Right kidney (tissue), 1 donor: ENCODE measurements at regions not wholly inside any gene's neighbourhood (a gene's known extent, or its start where the extent isn't known, plus 50 kb on each side); places are given as distances from the start of the nearest gene placed in this dataset.

Source experiments
- DNase-seq: peaks from one replicate; pipeline ENCODE4 v3.0.0-alpha.2; 2016

DNA sequence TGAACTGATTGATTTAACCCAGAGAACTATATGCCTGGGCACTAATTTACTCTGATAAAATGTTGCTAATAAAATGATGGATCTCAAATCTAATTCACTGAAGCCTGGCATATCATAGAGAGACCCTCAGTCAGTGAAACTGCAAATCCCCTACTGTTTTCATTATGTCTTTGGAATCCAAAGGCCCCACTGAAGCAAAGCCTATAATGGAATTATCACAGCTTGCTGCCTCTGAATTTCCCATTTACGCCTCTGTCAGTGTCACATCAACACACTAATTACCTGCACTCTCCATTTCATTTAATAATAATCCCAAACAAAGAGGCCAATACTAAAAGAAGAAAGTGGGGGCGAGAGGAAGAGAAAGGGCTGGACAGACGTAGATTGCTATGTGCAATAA, 470.9 kb downstream of the MBD2 start:
- DNase-seq: no peak

DNA sequence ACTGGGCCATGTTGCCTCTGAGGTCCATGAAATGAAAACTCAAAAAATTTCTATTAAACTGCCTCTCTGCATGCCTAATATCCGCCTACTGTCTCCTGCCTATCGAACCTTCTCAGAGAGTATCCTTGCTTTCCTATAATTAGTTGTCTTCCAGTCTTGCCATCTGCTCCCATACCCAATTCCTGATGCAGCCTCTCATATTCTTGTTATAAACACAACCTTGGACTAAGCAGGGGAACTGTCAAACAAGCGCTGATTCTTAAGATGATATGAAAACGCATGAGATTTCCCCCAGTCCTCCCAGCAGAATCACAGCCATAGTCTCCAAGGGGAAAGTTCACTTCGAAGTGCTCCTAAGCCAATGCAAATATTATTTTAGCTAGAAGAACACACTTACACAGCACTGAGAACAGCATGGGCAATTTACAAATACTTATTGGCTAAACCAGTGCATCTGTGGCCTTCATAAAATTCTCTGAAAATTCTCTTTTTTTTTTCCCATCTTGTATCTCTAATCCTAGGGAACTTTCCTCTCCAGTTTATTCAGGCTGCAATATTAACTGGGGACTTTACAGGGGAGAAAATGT, 471.6 kb downstream of the MBD2 start:
- no peak for DNase-seq

DNA sequence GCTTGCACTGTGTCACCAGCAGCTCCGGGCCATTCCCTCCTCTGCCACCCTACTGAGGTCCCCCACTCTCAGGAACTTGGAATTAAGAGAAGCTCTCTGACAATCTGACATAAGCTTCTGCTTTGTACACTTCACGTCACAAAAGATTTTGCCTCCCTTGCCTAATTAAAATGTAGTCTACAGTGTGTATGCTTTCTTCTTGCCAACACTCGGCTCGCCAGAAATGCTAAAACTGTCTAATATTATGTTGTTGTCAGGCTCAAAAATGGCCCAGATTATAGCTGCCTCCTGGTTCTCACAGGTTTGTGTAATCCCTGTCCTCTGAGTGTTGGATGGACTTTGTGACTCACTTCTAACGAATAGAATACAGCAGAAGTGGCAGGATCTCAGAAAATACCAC, 474.7 kb downstream of the MBD2 start:
- DNase-seq: no peak

DNA sequence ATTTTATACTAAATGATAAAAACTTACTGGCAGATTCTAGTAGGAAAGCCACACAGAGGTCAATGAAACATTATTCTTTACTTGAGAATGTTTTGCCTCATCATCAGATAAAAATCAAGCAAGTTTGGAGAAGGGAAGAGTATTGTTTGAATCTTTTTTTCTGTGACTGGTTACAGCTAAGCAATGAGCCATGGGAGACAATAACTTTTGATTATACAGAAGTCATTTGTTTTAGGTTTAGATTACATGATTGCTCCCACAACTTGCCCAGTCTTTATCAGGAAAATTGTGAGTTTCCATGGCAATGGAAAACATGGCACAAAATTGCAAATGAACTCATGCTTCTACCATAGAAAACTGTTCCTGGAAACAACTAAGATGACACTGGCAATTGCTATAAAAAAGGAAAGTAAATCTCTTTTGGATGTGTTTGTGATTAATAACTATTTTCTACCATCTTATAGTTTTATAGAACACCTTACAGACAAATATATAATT, 476.8 kb downstream of the MBD2 start:
- no peak for DNase-seq

DNA sequence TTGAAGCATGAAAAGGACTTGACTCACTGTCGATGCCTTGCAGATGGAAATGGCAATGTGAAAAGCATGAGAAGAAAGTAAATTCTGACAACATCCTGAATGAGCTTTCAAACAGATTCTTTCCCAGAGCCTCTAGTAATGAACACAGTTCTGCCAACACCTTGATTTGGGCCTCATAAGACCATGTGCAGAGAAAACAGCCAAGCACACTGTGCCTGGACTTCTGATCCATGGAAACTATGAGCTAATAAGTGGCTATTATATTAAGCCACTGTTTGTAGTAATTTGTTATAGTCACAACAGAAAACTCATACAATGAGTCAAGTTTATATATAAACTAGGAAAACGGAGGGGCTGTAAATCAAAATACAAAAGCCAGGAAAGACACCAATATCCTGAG, 477.3 kb downstream of the MBD2 start:
- DNase-seq: no peak

DNA sequence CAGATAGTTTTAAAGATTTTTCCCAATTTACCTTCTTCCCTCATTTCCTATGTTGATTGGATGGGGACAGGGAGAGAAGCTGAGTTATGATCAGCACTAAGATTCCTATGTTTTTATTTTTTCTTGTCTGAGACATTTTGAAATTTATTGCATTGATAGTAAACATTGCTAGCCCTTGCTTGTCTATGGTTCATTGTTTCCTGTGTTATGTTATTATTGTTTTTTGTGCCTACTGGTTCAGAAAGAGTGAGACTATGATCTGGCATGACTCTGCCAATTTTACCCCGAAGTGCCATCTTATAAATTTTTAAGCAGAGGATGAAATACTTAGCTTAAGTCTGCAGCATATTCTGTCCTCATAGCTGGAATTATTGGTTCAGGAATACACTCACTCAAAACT, 478.5 kb downstream of the MBD2 start:
- no peak for DNase-seq

DNA sequence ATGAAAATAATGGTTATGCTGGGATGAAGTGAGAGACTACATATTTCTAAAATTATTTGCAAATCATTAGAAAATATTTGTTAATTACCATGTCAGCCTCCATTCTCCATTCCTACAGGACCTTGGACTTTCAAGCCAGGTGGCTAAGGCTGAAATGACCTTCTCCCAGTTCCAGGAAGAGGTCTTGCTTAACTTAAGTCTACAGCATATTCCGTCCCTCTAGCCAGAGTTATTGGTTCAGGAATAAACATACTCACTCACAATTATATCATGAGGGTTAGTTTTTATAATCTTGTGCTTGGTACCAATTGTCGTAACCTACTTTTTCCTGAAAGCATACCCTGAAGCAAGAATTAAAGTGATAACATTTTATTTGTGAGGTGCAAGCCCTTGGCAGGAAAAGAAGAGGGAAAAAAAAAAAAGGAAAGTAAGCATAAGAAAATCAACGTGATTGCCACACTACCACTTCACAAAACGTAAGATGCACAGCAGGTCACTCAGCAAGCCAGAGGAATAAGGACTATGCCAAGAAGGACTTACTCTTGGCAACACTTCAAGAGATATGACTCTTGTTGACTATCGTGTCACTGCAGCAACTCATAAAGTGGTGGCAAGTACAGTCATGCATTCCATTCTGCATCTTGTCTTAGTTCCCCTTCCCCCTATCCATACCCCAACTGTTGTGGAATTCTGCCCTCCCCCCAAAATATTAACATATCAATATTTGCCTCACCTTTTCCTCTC, 479.1 kb downstream of the MBD2 start:
- no peak for DNase-seq

DNA sequence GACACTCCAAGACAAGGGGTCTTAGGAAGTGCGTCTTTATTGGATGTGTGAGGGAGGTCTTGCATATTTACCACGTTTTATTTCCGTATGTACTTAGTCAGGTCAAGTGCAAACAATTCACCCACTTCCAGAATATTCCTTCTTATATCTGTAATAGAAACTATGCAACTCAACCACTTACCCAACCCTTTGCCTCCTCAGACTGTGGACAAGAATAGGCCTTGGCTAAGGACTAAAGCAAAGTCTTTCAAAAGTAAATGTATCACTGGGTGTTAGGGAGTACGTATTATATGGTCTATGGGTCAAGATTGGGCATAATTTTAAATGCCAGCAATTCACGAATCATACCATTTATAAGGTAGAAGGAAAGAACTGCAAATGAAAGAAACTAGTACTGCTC, 484.8 kb downstream of the MBD2 start:
- no peak for DNase-seq

DNA sequence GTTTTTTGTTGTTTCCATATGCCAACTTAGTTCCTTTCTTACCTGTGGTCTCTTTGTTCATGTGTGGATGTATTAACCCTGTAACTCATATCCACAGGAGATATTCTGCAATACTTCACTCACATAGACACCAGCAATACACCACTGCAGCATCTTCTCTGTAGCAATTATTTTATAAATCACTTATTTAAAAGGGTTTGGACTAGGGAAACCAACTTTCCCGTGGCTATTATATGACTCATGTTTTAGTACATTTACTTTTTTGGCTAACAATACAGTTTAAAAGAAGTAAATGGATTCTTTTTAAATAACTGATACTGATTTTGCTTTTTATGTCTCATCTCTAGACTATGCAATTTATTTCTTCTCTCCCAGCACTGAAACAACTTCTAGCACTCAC, 488.9 kb downstream of the MBD2 start:
- no peak for DNase-seq

DNA sequence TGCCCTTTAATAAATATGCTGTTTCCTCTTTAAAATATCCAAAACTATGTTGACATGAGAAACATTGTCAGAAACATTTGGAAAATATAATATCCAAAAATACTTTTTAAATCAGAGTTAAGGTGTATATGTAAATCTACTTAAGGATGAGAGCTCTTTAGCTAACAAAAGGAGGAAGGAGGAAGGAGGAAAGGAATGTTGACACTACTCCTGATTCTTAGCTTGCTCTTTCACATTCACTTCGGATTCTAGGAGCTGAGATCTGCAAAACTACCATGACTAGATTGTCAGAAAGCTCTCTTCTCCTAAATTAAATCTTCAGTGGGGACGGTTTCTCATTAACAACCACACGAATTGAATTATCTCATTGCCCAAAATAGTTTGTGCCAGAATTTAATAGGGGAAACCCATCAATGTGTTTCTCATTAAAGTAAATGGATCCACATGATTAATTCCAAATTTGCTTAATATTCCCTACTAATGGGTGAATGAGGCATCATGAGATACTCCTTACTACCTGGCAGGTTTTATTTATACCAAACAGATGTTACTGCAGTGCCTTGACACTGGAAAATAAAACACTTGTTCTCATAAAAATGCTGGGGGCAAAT, 509.1 kb downstream of the MBD2 start:
- DNase-seq: no peak

DNA sequence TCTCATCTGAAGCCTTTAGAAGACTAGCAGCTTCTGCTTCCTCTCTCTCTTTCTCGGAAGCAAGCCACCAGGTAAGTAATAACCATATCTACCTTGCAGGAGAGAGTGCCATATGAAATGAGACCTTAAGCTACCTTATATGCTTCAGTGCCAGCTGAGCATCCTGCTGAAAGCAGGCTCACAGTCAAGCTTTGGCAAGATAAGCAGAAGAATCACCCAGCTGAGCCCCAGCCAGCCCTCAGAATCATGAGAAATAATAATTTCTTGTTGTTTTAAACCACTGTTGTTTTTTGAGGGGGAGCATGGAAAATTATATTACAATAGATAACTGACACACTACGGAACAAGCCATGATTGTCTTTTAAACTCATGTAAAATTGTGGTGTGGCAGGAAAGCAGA, 514.4 kb downstream of the MBD2 start:
- DNase-seq: no peak

DNA sequence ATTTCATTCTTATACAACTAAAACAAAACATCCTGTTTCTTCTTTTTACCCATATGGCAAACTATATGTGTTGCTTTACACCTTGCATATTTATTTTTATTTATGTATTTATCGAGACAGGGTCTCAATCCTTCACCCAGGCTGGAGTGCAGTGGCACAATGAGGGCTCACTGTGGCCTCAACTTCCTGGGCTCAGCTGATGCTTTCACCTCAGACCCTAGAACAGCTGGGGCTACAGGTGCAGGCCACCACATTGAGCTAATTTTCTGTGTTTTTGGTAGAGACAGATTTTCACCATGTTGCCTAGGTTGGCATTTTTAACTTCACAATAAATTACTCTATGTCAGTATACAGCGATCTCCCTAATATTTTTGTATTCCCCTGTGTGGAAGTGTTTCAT, 522.0 kb downstream of the MBD2 start:
- no peak for DNase-seq

DNA sequence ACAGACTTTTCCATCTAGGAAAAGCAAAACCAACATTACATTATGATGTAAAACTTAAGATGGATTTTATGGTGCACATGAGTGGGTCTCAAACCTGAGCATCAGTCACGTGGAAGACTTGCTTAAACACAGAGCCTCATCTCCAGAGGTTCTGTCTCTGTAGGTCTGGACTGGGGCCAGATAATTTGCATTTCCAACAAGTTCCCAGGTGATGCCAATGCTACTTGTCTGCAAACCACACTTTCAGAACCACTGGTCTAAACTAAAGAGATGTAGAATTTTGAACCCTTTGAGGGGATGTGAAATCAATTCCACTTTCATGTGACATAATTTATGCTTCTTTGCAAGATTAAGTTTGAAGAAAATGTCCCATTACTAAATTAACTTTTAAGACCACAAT, 522.8 kb downstream of the MBD2 start:
- no peak for DNase-seq

DNA sequence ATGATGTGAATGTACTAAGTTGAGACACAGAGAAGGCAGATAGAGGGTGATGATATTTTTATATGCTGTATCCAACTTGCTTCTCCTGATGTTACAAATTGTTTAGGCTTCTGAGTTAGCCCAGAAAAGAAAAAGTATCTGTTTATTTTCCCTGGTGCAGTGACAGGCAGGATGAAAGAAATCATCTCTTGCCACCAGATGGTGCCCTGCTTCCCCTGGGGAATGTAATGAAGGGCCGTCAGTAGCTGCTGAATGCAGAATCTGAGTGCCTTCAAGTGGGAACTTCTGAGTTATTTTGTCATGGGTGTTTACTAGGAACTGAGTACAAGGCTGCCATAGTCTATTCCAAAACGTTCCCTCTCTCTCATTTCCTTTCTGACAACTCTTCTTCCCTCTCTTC, 525.6 kb downstream of the MBD2 start:
- DNase-seq: peak; percentile 9

DNA sequence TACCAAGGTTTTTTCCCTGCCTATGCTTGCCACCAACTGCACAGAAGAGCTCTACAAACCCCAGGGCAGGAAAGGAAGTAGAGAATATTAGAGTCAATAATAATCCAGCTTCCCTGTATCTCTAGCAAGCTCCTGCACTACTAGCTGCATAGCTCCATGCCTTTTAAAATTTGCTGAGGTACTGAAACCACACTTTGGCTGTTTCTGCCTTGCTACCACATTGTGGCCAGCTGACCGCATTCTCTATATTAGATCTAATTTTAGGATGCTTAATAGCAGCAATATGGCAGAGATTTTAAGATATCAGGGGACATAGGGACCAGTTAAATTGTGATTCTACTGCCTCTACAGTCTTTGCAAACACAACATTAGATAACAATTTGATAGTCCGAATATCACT, 534.6 kb downstream of the MBD2 start:
- no peak for DNase-seq

DNA sequence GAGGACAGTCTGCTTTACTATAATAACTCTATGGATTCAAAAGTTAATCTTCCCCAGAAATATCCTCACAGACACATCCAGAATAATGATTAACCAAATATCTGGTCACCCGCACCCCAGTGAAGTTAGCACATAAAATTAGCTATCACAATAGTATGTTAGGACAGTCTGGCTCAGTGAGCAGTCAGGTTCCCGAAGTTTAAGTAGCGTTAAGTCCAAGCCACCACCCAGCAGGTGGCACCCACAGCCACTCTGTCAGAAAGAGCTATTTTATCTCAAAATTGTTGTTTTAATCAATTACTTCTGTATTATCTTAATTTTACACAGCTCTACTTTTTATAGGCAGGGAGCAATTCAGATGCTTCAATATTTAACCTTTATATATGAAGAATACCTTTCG, 537.5 kb downstream of the MBD2 start:
- no peak for DNase-seq

DNA sequence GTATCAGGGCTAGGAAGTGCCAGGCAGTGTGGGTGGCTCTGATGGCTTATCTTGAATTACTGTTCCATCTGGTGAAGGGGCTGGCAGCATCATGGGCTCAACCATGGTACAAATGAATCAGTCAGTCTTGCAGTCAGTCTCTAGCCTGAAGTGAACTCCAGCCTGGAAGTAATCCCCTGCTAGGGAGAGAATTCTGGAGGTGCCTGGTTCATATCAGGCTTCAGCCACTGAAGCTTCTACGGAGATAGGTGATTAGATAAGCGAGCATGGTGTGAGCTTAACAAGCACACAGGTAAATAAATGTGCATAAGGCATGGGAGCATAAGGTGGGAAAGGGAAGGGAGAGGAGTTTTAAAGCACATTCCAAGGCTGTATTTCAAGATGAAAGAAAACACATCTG, 541.7 kb downstream of the MBD2 start:
- DNase-seq: no peak

DNA sequence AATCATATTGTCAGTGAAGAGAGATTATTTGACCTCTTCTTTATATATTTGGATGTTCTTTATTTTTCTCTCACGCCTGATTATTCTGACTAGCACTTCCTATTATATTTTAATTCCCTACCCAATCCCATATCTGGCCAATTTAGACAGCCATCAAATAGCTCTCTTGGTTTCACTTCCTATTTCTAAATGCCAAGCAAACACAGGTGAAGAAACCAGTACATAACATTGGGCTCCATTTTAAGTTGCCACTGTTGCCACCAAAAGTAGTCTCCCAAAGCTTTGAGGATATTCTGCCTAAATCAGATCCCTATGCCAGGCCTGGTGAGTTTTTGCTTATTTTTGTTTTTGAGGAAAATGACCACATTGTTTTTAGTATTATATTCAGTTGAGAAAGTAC, 547.0 kb downstream of the MBD2 start:
- no peak for DNase-seq

DNA sequence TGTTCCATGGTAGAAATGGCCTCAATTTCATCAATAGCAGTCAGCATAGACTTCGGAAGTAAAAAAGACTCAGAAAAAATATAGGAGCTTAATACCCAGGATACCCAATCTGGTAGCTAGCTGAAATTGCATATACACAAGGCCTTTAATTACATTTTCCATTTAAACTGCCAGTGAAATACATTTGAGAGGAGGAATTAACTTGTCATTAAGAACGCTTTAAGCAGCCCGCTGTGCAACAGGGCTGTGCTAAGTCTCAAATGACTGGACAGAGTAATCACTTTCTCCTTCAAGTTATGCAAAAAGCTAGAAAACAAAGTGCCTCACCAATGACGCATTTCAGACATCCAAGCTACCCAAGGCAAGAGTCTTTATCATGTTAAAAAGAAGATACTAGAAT, 558.8 kb downstream of the MBD2 start:
- DNase-seq: no peak

DNA sequence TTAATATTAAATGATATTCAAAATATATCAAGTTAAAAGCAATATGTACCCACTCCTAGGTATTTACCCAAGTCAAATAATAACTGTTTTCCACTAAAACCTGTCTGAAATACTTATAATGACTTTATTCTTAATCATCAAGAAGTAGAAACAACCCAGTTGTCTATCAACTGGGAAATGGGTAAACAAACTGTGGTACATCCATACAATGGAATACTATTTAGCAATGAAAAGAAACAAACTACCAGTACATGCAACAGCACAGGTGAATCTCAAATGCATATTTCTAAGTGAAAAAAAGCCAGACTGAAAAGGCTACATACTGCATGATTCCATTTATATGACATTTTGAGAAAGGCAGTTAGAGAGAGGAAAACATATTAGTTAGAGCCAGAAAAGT, 559.9 kb downstream of the MBD2 start:
- DNase-seq: no peak

DNA sequence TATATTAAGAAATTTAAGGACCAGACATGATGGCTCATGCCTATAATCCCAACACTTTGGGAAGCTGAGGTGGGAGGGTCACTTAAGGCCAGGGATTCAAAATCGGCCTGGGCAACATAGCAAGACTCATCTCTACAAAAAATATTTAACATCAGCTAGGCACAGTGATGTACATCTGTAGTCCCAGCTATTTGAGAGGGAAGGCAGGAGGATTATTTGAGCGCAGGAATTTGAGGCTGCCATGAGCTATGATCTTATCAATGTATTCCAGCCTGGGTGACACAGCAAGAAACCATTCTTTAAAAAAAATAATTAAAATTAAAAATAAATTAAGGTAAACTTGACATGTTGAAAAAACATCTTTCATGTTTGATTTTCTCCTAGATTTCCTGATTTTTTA, 564.2 kb downstream of the MBD2 start:
- no peak for DNase-seq

DNA sequence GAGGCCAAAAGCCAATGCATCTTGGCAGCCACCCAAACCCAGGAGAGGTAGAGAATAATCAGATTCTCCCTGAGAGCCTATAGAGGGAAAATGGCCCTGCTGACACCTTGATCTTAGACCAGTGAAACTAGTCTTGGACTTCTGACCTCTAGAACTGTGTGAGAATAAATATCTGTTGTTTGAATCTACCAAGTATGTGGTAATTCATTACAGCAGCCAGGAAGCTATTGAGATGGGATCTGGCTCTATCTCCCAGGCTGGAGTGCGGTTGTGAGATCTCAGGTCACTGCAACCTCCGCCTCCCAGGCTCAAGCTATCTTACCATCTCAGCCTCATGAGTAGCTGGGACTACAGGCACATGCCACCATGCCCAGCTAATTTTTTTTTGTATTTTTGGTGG, 567.2 kb downstream of the MBD2 start:
- no peak for DNase-seq

DNA sequence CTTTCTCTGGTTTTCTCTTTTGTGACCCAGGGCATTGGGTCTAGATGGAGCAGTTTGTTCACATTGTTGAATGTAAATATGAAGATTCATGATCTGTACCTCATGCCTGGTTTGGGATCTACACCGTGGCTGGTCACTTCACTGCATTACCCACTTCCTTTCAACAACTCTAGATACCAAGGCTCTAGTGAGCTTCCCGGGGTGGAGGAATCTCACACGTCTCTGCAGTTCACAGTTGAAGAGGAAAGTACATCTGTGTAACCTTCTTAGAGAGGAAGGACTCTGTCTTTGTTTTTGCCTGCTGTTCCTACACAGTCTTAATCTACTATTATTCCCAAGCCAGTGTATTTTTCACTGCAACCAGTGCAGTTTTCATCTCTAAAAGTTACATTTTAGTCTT, 574.8 kb downstream of the MBD2 start:
- DNase-seq: no peak

DNA sequence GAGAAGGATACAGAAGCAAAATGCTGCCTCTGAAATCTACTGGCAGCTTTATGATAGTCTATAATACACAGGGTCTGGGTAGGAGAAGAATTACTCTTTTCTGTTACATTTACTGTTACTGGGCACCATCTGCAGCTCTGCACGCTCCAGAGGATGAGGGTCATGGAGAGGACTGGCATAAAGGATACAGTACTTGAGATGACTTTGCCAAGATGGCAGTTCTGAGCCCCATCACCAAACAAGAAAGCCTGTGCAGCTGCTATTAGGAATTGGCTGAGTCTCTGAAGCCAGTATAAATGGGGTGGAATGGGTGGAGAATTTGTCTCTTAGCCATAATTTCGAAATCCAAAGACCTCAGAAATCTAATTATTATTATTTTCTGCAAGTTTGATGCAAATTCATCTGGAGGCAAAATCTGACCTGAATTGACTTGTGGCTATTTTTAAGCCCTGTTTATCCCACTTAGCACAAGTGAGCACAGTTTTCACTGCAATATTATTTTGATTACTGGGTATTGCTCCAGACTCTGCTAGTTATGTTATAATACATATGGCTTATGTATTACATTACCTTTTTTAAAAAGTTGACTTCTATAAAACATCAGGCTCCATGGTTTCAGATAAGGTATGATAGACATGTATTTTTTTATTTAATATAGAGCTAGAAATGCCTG, 579.5 kb downstream of the MBD2 start:
- DNase-seq: no peak
